IPS-NIHi7 (cell line): ENCODE measurements at regions not wholly inside any gene's neighbourhood (a gene's known extent, or its start where the extent isn't known, plus 50 kb on each side); places are given as distances from the start of the nearest gene placed in this dataset.
"Not testable (repeated sequence)": the region's sequence is repeated elsewhere in the genome, so short reads cannot be mapped to it uniquely, and the experiment has no call there.

Experiments used
- DNase-seq: peaks from one replicate; pipeline ENCODE4 v3.0.0; 2012; ENCODE audit warnings: mixed read lengths; ENCODE audit errors: extremely low spot score

DNA sequence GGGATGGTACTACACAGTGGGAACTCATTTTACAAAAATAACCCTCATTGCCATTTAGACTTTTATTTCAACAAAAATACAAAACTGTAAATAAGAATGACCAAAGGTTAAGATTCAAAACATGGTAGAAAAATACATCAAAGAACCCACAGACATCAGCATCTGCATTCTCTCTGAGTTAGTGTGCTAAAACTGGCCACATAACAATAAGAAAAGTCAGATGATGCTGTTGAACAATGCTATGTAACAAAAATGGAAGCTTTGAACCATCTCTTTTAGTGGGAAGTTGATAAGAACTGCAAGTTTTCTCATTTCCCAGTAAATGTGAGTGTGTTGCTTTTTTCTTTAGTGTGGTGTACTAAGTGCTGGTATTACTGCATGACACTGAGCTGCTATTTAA is 888.4 kb upstream of the EPHA5 start:
- DNase-seq = no peak

DNA sequence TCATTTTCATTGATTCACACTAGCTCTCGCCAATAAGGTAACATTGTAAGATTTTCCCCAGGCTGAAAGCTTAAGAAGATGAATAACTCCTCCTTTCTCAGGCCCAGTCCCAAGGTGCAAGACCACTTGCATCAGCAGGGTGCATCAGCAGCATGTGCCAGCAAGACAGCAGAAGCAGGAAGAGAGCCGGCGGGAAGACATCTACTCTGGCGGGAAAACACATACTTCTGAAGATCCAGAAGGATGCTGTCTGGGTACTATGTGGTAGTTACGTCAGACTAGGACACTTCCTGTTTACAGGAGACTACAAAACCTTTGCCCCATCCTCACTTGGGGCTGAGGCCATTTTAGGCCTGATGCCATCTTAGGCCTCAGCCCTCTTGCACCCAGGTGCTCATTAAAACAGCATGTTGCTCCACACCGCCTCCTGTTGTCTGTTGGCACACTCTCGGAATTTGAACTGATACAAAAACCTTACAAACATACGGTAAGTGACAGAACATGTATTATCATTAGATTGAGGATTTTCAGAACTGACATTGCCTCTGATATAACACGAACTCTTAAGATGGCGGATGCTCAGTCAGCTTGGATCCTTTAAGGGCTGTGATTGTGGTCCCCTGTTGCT is 886.5 kb upstream of the EPHA5 start:
- no peak for DNase-seq

DNA sequence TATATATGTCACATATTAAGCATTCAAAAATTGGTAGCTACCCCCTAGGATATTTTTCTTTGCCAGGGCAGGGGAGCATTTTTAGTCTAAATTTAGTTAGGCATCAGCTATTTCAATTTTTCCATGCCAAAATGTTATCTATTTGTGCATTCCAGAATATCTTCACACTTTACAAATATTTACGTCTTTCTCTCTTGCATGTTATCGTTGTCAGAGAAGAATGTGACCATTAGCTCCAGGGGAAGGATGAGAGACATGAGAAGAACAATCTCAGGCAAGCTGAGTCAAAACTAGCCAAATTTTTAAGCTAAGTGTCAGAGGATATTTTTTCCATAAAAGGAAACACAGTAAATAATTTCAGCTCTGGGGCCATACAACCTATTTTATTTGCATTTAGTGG is 885.0 kb upstream of the EPHA5 start:
- DNase-seq = no peak

DNA sequence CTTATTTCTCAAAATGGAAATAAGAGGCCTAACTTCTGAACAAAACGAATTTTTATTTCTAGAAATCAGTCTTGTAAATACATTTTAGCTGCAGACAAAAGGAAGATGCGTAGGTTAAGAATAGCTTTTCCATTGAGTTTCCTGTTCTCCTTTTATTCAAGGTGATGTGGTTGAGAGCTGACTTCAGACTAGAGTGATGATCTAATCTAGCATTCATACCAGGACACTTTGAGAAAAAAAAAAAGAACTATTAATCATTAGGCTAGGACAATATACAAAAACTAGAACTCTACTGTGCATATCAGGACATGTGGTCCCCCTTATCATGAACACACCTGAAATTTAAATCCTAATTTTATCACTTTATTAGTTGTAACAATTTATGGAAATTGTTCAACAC is 884.5 kb upstream of the EPHA5 start:
- DNase-seq = no peak

DNA sequence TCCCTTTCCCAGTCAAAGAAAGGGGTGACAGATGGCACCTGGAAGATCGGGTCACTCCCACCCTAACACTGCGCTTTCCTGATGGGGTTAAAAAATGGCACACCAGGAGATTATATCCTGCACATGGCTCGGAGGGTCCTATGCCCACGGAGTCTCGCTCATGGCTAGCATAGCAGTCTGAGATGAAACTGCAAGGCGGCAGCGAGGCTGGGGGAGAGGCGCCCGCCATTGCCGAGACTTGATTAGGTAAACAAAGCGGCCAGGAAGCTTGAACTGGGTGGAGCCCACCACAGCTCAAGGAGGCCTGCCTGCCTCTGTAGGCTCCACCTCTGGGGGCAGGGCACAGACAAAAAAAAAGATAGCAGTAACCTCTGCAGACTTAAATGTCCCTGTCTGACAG is 875.0 kb upstream of the EPHA5 start:
- DNase-seq = not testable (repeated sequence)

DNA sequence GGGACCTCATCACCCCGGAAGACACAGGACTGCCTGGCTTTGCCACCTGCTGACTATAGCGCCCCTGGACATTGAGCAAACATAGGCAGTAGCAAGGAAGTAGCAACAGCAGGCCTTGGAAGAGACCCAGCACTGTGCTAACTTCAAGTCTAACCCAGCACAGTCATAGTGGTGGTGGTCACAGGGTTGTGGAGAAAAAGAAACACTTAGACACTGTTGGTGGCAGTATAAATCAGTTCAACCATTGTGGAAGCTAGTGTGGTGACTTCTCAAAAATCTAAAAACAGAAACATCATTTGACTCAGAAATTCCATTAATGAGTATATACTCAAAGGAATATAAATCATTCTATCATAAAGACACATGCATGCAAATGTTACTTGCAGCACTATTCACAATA is 874.0 kb upstream of the EPHA5 start:
- DNase-seq = no peak

DNA sequence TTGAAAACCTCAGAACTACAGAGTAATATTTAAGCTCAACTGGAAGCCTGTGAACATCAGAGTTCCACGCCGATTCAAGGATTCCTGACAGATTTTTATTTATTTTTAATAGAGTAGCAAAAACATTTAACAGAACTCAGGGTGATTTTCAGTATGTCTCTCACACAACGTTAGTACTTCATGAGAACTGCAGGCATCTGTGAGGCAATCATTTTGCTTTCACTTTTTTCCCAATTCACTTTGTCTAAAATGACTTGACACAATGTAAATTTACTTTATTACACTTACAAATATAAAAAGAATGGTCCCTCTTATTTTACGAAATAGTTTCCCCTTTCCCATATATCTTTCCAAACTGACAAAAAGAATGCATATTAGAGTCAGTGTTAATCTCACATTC is 869.5 kb upstream of the EPHA5 start:
- DNase-seq = no peak

DNA sequence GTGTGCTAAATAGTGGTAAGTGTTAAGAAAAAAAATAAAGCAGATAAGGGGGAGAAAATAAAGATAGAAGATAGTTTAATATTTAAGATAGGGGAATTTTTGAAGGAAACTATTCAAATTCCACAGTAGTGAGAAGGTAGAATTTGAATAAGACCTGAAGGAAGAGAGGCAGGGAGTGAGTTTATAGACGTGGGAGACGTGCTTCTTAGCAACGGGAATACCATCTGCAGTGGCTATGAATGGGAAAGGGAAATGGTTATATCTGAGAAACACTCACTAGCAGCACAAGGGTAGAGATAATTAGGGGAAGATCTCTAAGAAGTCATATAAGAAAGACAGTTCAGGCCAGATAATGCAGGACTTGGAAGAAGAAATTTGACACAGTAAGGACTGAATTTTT is 854.5 kb upstream of the EPHA5 start:
- DNase-seq = no peak

DNA sequence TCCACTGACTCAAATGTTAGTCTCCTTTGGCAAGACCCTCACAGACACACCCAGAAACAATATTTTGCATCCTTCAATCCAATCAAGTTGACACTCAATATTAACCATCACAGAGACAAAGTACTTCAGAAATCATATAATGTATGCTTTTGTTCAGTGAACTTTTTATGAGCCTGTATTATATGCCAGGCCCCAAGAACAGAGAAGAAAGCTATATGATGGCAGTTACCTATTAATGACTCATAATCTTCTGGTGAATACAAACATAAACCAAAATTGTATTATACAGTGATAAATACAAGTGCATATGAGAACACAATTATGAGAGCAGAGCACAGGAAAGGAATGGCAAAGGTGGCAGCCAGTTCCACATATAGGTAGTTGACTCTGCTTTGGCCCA is 852.0 kb upstream of the EPHA5 start:
- no peak for DNase-seq

DNA sequence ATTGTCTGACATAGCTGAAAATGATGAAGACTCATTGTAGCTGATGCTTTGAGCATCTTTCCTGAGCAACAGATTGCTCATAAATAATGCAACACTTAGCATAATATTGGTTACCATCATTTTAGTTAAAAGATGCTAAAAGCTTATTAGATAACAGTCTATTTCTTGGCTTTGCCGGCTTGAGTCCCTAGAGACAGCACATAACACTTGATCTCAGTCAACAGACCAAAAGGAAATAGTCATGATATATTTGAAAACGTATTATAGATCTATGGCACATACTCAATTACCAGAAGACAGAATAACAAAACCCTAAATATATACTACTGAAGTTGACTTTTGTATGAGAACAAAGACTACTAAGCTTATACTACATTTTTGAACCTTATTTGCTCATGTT is 846.7 kb upstream of the EPHA5 start:
- DNase-seq = no peak

DNA sequence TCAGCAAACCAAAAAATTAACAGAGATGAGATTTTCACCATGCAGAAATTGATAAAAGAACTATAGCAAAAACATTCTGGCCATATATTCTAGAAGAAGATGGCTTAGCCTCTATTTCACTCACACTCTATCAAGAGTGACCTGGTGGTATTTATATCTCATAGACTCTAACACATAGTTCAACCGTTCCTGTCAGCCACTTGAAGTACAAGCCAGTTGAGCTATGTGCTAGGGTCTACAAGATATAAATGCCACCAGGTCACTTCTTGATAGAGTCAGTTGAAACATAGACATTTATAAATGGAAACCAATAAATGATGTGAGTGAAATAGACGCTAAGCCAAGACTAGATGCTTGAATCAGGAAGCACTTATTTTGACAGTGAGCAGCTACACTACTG is 836.7 kb upstream of the EPHA5 start:
- DNase-seq = no peak

DNA sequence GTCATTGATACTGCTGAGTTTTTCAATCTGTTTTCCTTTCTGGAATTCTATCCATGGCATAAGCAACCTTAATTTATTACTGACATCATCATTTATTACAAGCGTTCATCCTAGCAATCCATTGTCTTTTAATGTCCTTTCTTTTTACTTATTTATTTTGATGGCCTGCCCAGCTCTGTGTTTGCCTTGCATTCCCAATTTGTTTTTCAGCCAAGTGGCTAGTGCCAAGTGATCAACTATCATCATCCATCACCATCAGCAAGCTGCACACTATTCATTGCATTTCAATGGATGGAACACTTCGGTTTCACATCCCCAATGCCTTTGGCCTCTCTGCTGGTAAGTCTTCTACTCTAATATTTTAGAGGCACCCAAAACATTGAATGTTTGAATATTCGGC is 831.7 kb upstream of the EPHA5 start:
- no peak for DNase-seq

DNA sequence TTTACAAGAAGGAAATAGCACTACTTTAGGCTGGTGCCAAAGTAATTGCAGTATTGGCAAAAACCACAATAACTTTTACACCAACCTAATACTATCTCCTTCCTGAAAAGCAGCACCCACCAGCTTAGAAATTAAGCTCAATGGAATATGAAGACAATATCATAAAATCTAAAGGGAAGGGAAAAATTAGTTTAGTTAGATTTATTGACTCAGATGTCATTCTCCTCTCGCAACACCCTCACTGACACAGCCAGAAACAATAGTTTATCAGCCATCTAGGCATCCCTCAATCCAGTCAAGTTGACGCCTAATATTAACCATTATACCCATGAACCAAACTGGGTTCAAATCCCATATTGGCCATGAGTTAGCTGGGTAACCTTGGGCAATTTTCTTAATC is 820.4 kb upstream of the EPHA5 start:
- DNase-seq = no peak

DNA sequence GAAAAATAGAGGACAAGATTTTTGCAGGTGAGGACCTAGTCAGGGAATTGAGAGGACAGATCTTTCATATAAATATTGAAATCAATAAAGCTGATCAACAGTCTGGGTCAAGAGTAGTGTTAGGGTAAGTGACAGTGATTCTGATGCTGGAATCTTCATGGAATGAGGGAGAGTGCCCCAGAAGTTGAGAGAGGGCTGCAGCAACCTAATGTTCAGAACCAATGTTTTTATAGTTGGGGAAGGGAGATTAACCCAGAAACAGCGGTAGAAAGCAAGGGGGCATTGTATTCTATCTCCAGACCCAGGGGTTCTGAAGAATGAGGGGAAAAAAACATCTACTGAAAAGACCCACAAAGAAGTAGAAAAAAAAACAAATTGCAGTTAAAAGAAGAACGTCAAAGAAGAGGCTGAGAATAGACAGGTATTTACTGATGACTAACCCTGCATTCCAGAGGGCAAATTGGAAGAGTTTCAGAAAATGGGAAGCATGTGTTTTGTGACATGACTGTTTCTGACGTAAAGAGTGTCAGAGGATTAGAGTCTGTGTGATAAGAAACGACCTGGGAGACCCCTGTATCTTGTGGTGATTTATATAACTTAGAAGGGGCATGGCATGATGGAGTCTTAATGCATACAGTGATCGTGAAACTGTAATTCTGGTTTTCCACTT is 819.6 kb upstream of the EPHA5 start:
- no peak for DNase-seq

DNA sequence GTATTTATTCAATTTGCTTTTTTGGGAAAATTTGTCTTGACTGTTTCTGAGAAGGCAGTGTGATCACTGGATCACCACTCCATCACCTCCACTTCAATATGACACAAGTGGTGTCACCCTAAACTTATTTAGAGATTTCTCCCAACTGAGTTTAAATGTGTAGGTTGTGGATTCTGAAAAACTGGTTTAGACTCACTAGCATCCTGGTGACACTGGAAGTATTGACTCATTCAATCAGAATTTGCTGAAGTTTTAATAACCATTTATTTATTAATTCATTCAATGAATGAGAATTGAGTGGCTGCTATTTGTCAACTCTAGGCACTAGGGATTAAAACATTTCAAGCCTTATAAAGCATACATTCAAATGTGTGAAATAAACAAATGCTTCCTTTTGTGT is 819.1 kb upstream of the EPHA5 start:
- DNase-seq = no peak

DNA sequence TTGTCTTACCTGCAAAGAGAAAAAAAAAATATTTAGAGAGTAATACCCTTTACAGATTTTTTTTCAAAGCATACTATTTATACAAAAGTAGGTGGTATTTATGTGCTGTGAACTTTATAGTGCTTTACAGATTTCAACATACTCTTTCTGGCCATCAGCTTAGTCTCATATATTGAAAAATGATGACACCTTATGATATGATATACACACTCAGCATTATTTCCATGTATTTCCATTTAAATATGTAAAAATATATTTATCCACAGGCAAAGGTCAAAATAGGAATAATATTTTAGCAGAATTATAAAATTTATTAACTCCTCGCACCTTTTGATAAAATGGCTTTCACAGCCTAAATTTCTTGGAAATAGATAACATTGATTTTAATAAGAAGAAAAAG is 815.8 kb upstream of the EPHA5 start:
- DNase-seq = no peak

DNA sequence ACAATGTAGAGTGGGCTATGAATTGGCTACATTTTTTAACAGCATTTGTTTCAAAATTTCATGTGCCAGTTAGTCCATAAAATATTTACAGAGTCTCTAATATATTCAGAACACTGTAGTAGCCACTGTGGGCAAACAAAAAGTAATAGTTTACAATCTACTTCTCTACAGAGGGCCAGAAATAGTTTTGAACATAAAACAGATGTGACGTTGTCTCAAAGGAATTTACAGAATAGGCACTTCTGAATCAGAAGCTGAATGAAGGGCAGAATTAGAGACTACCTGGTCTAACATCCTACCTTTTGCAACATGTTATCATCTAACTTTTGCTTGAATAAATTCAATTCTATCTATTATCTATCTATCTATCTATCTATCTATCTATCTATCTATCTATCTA is 811.9 kb upstream of the EPHA5 start:
- DNase-seq = no peak

DNA sequence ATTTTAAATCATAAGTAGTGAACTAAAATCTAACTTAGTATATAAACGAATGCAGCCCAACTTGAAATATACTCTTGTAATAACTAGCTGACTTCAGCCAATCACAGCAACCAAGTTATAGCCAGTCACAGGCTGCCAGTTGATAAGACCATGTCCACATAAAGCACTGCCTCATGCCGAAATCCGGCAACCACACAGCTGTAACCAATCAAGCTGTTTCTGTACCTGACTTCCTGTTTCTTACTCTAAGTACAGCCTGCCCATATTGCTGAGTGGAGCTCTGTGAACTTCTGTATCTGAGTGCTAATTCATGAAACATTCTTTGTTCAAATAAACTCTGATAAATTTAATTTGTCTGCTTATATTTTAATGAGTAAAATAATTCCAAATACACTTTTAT is 805.3 kb upstream of the EPHA5 start:
- DNase-seq = no peak

DNA sequence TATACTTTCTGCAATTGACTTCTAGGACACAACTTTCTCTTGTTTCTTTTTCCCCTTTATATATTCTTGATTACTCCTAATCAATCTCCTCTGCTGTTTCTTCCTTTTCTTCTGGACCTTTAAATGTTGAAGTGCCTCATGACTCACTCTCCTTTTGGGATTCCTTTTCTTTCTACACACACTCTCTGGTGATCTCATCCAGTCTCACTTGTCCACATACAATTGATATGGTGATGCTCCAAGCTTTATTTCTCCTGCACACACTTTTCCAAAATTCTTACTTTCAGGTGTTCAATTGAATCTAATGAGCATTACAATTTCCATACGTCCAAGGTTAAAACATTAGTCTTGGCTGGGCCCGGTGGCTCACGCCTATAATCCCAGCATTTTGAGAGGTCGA is 794.8 kb upstream of the EPHA5 start:
- no peak for DNase-seq

DNA sequence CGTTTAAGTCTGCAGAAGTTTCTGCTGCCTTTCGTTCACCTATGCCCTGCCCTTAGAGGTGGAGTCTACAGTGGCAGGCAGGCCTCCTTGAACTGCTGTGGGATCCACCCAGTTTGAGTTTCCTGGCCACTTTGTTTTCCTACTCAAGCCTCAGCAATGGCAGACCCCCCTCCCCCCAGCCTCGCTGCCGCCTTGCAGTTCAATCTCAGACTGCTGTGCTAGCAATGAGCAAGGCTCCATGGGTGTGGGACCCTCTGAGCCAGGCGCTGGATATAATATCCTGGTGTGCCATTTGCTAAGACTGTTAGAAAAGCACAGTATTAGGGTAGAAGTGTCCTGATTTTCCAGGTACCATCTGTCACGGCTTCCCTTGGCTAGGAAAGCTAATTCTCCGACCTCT is 792.6 kb upstream of the EPHA5 start:
- DNase-seq = not testable (repeated sequence)

DNA sequence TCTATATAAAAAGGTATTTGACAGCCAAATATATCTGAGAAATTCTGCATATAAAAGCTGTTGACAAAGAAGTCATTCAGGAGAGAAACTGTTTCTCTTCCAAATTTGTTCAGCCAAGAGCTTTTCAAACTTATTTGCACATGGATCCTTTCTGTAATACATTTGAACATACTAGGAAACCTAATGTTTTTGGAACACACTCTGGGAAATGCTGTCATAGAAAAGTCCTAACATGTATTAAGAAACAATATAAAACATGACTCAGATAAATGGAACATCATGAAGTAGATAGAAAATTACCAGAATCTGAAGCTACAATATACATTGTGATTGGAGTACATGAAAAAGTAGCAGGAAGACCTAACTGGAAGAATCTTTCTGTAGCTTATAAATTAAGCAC is 781.5 kb upstream of the EPHA5 start:
- no peak for DNase-seq

DNA sequence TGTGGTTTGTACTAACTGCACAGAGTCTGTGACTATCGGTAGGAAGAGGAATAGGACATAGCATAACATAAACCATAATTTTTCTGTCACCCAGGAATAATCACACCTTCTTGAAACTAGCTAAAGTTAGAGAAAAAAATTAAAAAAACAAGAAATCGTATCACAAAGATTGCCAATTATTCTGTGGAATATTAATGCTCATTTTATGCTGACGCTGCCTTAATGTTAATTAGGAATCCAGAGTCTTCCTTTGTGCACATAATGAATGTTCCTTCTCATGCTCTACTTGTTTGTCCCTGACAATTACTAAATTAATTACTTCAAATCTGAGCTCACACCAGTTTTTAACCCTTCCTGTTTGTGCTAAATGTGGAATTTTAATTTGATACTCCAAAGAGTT is 772.7 kb upstream of the EPHA5 start:
- no peak for DNase-seq

DNA sequence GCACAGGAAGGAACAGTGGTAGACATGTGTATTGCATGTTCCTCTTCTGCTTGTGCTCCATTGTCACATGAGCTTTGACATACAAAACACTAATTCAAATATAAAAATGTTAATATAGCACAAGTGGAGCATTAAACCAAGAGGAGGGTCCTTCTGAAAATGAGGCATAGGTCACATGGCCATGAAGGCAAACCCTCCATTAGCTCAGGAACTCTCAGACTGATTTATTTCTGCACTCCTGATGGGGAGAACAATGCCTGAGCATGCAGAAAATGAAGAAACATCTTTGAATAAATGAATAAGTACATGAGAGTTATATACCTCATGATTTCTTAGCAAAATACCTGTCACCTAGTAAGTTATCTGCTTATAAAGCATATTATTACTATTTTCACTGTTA is 769.2 kb upstream of the EPHA5 start:
- no peak for DNase-seq

DNA sequence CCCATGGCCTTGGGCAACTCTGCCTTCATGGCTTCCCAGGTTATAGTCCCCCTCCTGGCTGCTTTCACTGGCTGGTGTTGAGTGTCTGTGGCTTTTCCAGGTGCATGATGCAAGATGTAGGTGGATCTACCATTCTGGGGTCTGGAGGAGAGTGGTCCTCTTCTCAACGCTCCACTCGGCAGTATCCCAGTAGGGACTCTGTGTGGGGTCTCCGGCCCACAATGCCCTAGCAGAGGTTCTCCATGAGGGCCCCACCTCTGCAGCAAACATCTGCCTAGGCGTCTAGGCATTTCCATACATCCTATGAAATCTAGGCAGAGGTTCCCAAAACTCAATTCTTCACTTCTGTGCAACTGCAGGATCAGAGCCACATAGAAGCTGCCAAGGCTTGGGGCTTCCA is 763.4 kb upstream of the EPHA5 start:
- DNase-seq = no peak
